GM23248 (cell line): ENCODE measurements at regions not wholly inside any gene's neighbourhood (a gene's known extent, or its start where the extent isn't known, plus 50 kb on each side); places are given as distances from the start of the nearest gene placed in this dataset.
A peak's percentile ranks its signal among the peaks of the same experiment; 100 is the strongest.

Experiments
- DNase-seq: peaks from one replicate; pipeline ENCODE4 v3.0.0-alpha.2; 2015
- H2AFZ ChIP-seq: fragments of 200-600 bp; sonication (generic); 2 replicates; pipeline ENCODE4 v1.6.1; 2016; ENCODE audit warnings: antibody characterized with exemption
- H3F3A ChIP-seq: fragments of 200-600 bp; sonication (generic); 2 replicates; pipeline ENCODE4 v1.6.1; 2016; ENCODE audit warnings: mild to moderate bottlenecking, antibody characterized with exemption, mixed run types; ENCODE audit not compliant: insufficient read depth
- H3K27ac ChIP-seq: fragments of 200-600 bp; sonication (generic); 2 replicates; pipeline ENCODE4 v1.5.1; 2016; ENCODE audit warnings: mild to moderate bottlenecking
- H3K27me3 ChIP-seq: fragments of 200-600 bp; sonication (generic); replicated peaks from 2 replicates; pipeline ENCODE4 v1.6.1; 2016; ENCODE audit warnings: mild to moderate bottlenecking; ENCODE audit not compliant: insufficient read depth
- H3K36me3 ChIP-seq: fragments of 200-600 bp; sonication (generic); 2 replicates; pipeline ENCODE4 v1.6.1; 2016; ENCODE audit warnings: low read depth, mild to moderate bottlenecking
- H3K4me1 ChIP-seq: fragments of 200-600 bp; sonication (generic); 2 replicates; pipeline ENCODE4 v1.6.1; 2016; ENCODE audit warnings: mild to moderate bottlenecking; ENCODE audit not compliant: insufficient read depth
- H3K4me2 ChIP-seq: fragments of 200-600 bp; sonication (generic); one replicate; pipeline ENCODE4 v1.6.1; 2016; ENCODE audit warnings: mild to moderate bottlenecking; ENCODE audit not compliant: unreplicated experiment
- H3K4me3 ChIP-seq: fragments of 200-600 bp; sonication (generic); 2 replicates; pipeline ENCODE4 v1.5.1; 2016; ENCODE audit warnings: mild to moderate bottlenecking
- H3K79me2 ChIP-seq: fragments of 200-600 bp; sonication (generic); 2 replicates; pipeline ENCODE4 v1.6.1; 2016; ENCODE audit warnings: mild to moderate bottlenecking; ENCODE audit not compliant: insufficient read depth
- H3K9ac ChIP-seq: fragments of 200-600 bp; sonication (generic); 2 replicates; pipeline ENCODE4 v1.6.1; 2016; ENCODE audit warnings: mild to moderate bottlenecking
- H3K9me2 ChIP-seq: fragments of 200-600 bp; sonication (generic); 2 replicates; pipeline ENCODE4 v1.6.1; 2016; ENCODE audit warnings: mixed run types, mild to moderate bottlenecking, moderate library complexity; ENCODE audit not compliant: insufficient read depth
- H3K9me3 ChIP-seq: fragments of 200-600 bp; sonication (generic); one replicate; pipeline ENCODE4 v1.6.1; 2017; ENCODE audit warnings: low read depth
- H4K20me1 ChIP-seq: fragments of 200-600 bp; sonication (generic); 2 replicates; pipeline ENCODE4 v1.6.0; 2016; ENCODE audit not compliant: insufficient read depth
- EZH2 ChIP-seq: fragments of 200-600 bp; sonication (generic); IDR thresholded peaks from 2 replicates; pipeline ENCODE4 v1.6.1; 2018; ENCODE audit warnings: antibody characterized with exemption, mild to moderate bottlenecking; ENCODE audit not compliant: insufficient read depth, poor library complexity, severe bottlenecking
- EZH2phosphoT487 ChIP-seq: fragments of 200-600 bp; sonication (generic); IDR thresholded peaks from 2 replicates; pipeline ENCODE4 v1.6.1; 2018; ENCODE audit warnings: antibody characterized with exemption, moderate library complexity, mild to moderate bottlenecking, low read depth; ENCODE audit not compliant: insufficient read depth
- WGBS, 2 experiments: methylation state at CpG; one replicate each; pipeline ENCODE4 v1.1.6; 2015 to 2017; ENCODE audit warnings: low lambda C conversion rate in 2 of 2, low coverage in 1 of 2; ENCODE audit errors: missing lambda C conversion rate in 2 of 2; 5-methylcytosine and 5-hydroxymethylcytosine counted together
- in situ Hi-C: fragments of 300-500 bp; cut with MboI; formaldehyde crosslinking; loops from 2 replicates; pipeline ENCODE4 v1.15.0; 2020

DNA sequence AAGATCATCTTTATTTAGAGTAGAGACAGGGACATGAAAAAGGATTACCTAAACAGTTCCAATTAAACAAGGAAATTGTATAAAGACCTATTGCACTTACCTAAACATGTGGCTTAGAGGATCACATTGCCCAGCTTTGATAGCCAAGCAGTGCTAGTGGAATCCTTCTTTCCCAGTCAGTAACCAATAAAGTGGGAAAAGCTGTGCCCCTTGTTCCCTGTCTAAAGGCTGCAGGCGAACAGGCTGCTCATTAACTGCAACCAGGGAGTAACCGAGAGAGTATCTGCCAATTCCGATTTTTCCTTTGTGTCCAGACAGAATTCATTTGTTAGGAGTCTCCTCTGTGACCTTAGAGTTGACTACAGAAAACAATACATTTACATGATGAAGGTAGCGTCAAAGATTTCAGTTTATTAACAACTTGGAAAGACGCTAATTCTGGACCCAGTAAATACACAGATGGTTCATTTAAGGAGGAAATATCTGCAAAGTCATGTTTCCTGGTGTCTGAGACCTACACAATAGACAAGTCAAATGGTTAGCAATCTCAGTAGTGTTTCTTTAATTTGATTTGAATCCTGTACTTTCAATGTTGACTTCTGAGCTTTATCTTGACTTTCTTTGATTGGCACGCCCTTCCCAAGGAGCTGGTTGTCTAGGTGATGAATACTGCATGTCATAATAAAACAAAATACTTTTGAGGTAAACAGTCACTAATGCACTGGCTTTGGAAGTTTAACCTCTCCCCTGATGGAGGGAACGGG, 57.3 kb upstream of the MET start:
- 78 to 82% methylated on average over 7 of the region's 7 CpGs for WGBS, 2 experiments
- Histone ChIP-seq H3K9ac (no peak overlapping the region), H3K4me2 (no peak overlapping the region), H3K9me3 (no peaks in the 10 kb centered on the region), H3F3A (peaks cover 15% of the 10 kb centered on the region), H3K4me1 (peaks cover 22% of the 10 kb centered on the region), H4K20me1 (no peaks in the 10 kb centered on the region), H3K36me3 (no peaks in the 10 kb centered on the region), H2AFZ (no peak overlapping the region), H3K27me3 (no peaks in the 10 kb centered on the region), H3K9me2 (no peaks in the 10 kb centered on the region), H3K27ac (no peak overlapping the region), H3K79me2 (no peaks in the 10 kb centered on the region), H3K4me3 (no peak overlapping the region)
- in situ Hi-C loops: no loop called here
- no peak for DNase-seq
- no peak for TF ChIP-seq EZH2

DNA sequence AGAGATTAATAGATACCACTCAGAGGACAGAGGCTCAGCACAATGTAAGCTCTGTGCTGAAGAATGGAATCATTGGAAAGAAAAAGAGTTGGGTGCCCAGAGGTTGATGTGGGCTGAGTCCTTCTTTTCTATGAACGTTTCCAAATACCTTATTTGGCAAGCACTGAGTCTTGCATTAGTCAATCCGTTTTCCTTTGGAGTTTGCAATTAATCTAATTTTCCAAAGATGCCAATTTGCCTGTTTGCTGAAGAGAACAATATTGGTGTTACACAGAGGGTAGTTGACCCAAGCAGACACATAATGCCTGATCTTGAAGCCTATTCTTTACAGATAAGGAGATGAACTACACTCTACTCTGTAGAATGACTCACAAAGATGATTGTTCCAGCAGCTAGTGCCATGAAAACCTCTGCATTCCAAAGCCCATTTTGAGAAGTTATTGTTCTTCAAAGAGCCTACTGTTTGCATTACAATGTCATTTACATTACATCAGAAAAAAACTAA, 55.4 kb upstream of the MET start:
- 4 to 7% methylated on average over 2 of the region's 2 CpGs for WGBS, 2 experiments
- H3K9me3 ChIP-seq: no peaks in the 10 kb centered on the region
- no peaks in the 10 kb centered on the region for H3K27me3 ChIP-seq
- peaks cover 17% of the 10 kb centered on the region for H3K4me1 ChIP-seq
- H2AFZ ChIP-seq: no peak overlapping the region
- peak overlapping the region; percentile 13 for H3K4me2 ChIP-seq
- peak; percentile 59 for DNase-seq
- H3K36me3 ChIP-seq: no peaks in the 10 kb centered on the region
- TF ChIP-seq EZH2 (no peak), EZH2phosphoT487 (no peak)
- no peaks in the 10 kb centered on the region for H3K9me2 ChIP-seq
- no peaks in the 10 kb centered on the region for H3K79me2 ChIP-seq
- H3K4me3 ChIP-seq: no peak overlapping the region
- H3F3A ChIP-seq: peaks cover 15% of the 10 kb centered on the region
- H3K27ac ChIP-seq: no peak overlapping the region
- no peak overlapping the region for H3K9ac ChIP-seq
- H4K20me1 ChIP-seq: no peaks in the 10 kb centered on the region
- in situ Hi-C loops: no loop called here

DNA sequence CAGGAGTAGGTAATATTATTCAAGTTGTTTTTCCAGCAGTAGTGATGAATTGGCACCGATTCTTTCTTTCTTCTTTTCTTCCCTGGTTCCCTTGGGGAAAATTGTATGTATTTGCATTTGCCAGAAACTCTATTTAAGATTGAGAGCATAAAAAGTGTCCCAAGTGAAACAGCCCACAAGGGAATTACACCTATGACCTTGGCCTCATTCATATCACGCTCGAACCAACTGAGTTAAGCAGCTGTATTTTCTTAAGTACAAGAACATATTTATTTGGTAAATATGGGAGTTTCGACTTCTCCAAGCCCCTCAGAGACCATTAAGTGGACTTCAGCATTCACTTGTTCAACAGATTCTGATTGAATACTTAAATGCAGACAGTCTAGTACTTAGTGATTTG, 54.1 kb upstream of the MET start:
- TF ChIP-seq EZH2 (no peak), EZH2phosphoT487 (no peak)
- no peak overlapping the region for H3K9ac ChIP-seq
- peaks cover 1% of the 10 kb centered on the region; the same call in 1 of the 2 replicates for H3K27me3 ChIP-seq
- no peaks in the 10 kb centered on the region for H3K9me3 ChIP-seq
- no peaks in the 10 kb centered on the region for H3K79me2 ChIP-seq
- H3K4me2 ChIP-seq: no peak overlapping the region
- H3K4me3 ChIP-seq: no peak overlapping the region
- H3K9me2 ChIP-seq: no peaks in the 10 kb centered on the region
- H3K27ac ChIP-seq: no peak overlapping the region
- DNase-seq: no peak
- H4K20me1 ChIP-seq: no peaks in the 10 kb centered on the region
- in situ Hi-C loops: no loop called here
- WGBS, 2 experiments: 73 to 77% methylated on average over 4 of the region's 4 CpGs
- H3K4me1 ChIP-seq: peaks cover 17% of the 10 kb centered on the region
- peaks cover 15% of the 10 kb centered on the region for H3F3A ChIP-seq
- H2AFZ ChIP-seq: no peak overlapping the region
- H3K36me3 ChIP-seq: no peaks in the 10 kb centered on the region

DNA sequence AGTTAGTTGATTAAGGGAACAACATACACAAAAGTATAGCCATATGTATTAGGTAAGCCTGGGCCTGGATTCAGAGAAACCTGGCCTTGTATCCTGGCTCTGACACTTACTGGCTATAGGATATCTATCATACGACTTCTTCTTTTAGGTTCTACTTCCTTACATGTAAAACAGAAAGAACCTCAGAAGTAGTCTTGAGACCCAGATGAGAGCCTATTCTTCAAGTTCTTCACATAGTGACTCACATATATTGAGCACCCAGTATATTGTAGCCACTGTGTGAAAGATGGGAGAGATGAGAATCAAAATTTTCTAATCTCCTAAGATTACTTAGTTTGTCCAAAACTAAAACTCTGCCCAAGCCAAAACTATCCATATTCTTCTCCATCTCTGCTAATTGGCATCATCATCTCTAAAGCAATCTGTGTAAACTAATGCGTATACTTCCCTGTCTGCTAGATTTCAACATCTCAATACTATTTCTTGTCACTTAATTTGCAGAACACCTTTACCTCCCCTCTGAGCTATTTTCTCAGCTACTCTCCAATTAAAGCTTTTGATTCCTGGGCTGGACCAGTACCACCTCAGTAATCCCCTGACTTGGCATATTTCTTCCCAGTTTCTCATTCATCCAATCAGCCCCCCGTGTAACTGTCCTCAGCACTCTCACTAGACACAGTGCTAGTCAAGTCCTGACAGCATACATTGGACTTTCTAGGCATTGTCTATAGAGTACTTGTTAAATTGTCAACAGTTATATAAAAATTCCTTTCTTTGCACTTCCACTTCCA, 53.5 kb upstream of the MET start:
- no peak overlapping the region for H3K4me2 ChIP-seq
- H3K27ac ChIP-seq: no peak overlapping the region
- H3F3A ChIP-seq: peaks cover 15% of the 10 kb centered on the region
- no peaks in the 10 kb centered on the region for H3K36me3 ChIP-seq
- 64 to 78% methylated on average over 3 of the region's 3 CpGs for WGBS, 2 experiments
- no peak overlapping the region for H3K4me3 ChIP-seq
- no peaks in the 10 kb centered on the region for H3K9me3 ChIP-seq
- no peaks in the 10 kb centered on the region for H3K9me2 ChIP-seq
- TF ChIP-seq EZH2 (no peak), EZH2phosphoT487 (no peak)
- peaks cover 4% of the 10 kb centered on the region; the same call in 1 of the 2 replicates for H3K27me3 ChIP-seq
- H4K20me1 ChIP-seq: no peaks in the 10 kb centered on the region
- H3K9ac ChIP-seq: no peak overlapping the region
- DNase-seq: no peak
- no peak overlapping the region for H2AFZ ChIP-seq
- no peaks in the 10 kb centered on the region for H3K79me2 ChIP-seq
- H3K4me1 ChIP-seq: peaks cover 17% of the 10 kb centered on the region
- in situ Hi-C loops: no loop called here
